ENCODE measurements at regions not wholly inside any gene's neighbourhood (a gene's known extent, or its start where the extent isn't known, plus 50 kb on each side); places are given as distances from the start of the nearest gene placed in this dataset.

- FAIRE-seq: no peak
- no peak for ATAC-seq
- 56 to 61% methylated on average over 5 of the region's 5 CpGs for WGBS, 2 donors
- Histone ChIP-seq H3K27ac (no peak overlapping the region), H3K36me3 (no peaks in the 10 kb centered on the region), H3K27me3 (no peaks in the 10 kb centered on the region), H3K4me3 (no peak overlapping the region), H3K9me3 (no peaks in the 10 kb centered on the region), H3K4me1 (no peaks in the 10 kb centered on the region)
- intact Hi-C loops (cut with DNase I): no loop called here
- no peak for DNase-seq
- TF ChIP-seq CTCF (IDR thresholded peaks at IDR 0.05): no peak
Observed at GRCh38 chr5:38117784-38118479, 140.4 kb upstream of the EGFLAM start.

GRCh38 chr5:38115318-38115827 lies 143.0 kb upstream of the EGFLAM start:
- no peak overlapping the region for H3K27ac ChIP-seq
- no peaks in the 10 kb centered on the region for H3K27me3 ChIP-seq
- WGBS, 2 donors: 9 to 17% methylated on average over 2 of the region's 2 CpGs
- DNase-seq (no peak), ATAC-seq (peak in 2 of 4 donors; percentile 39 to 40), FAIRE-seq (no peak)
- intact Hi-C loops (cut with DNase I): no loop called here
- H3K4me3 ChIP-seq: no peak overlapping the region
- H3K4me1 ChIP-seq: no peaks in the 10 kb centered on the region
- TF ChIP-seq CTCF (IDR thresholded peaks at IDR 0.05): no peak
- no peaks in the 10 kb centered on the region for H3K9me3 ChIP-seq
- no peaks in the 10 kb centered on the region for H3K36me3 ChIP-seq

DNA sequence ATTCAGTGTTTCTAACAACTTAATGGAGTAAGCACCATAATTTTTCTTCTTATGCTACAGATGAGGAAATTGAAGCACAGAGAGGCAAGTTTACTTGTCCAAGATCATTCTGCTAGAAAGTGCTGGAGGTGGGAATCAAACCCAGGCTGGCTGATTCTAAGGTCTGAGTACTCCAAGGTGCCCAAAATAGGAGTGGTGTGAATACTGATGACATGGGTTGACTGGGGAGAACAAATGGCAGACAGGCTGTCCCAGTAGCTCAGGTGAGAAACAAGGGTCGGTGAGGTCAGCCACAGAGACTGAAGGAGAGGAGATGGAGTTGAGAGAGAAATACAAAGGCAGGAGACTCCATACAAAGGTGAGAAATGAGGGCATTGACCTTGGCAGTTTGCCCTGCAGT lies 144.5 kb upstream of the EGFLAM start:
- Histone ChIP-seq H3K27ac (no peak overlapping the region), H3K9me3 (no peaks in the 10 kb centered on the region), H3K4me3 (no peak overlapping the region), H3K4me1 (no peaks in the 10 kb centered on the region), H3K36me3 (no peaks in the 10 kb centered on the region), H3K27me3 (no peaks in the 10 kb centered on the region)
- WGBS, 2 donors: 70 to 91% methylated on average over 1 of the region's 1 CpG
- intact Hi-C loops (cut with DNase I): no loop called here
- no peak for TF ChIP-seq CTCF (IDR thresholded peaks at IDR 0.05)
- ATAC-seq: no peak
- no peak for DNase-seq
- no peak for FAIRE-seq

- no peak for DNase-seq
- no peak for TF ChIP-seq CTCF (IDR thresholded peaks at IDR 0.05)
- Histone ChIP-seq H3K36me3 (no peaks in the 10 kb centered on the region), H3K4me3 (no peak overlapping the region), H3K4me1 (no peaks in the 10 kb centered on the region), H3K27ac (no peak overlapping the region), H3K27me3 (no peaks in the 10 kb centered on the region), H3K9me3 (no peaks in the 10 kb centered on the region)
- intact Hi-C loops (cut with DNase I): no loop called here
- no peak for ATAC-seq
- 79 to 81% methylated on average over 5 of the region's 5 CpGs for WGBS, 2 donors
- no peak for FAIRE-seq
Observed at GRCh38 chr5:38113456-38113855, 144.9 kb upstream of the EGFLAM start.

DNA sequence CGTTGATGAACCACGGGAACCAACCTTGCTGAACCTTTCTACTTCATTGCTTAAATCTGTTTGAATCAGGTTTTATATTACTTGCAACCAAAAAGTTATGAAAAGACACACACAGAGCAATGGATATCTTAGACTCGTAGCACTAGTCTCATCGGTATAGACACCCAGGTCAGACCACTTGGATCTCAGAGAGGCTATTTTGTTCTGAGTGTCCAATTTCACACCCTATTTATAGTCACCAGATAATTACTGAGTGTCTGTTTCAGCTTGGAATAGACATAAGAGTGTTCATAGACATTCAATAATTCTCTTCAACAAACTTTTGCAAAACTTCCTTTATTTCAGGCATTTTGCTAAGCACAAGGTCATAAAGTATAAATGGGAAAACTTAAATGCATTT lies 145.4 kb upstream of the EGFLAM start:
- Histone ChIP-seq H3K27ac (no peak overlapping the region), H3K4me1 (no peaks in the 10 kb centered on the region), H3K27me3 (no peaks in the 10 kb centered on the region), H3K4me3 (no peak overlapping the region), H3K36me3 (no peaks in the 10 kb centered on the region), H3K9me3 (no peaks in the 10 kb centered on the region)
- FAIRE-seq: no peak
- no peak for TF ChIP-seq CTCF (IDR thresholded peaks at IDR 0.05)
- WGBS, 2 donors: 70 to 83% methylated on average over 4 of the region's 4 CpGs
- no peak for DNase-seq
- intact Hi-C loops (cut with DNase I): no loop called here
- no peak for ATAC-seq

All from pancreas (tissue), 10 donors.